SK-N-MC (cell line): ENCODE measurements at regions not wholly inside any gene's neighbourhood (a gene's known extent, or its start where the extent isn't known, plus 50 kb on each side); places are given as distances from the start of the nearest gene placed in this dataset.
A peak's percentile ranks its signal among the peaks of the same experiment; 100 is the strongest.

Experiments
- DNase-seq: peaks from one replicate; pipeline ENCODE4 v3.0.0-alpha.2; 2011; ENCODE audit warnings: low read depth, low spot score
- H3K27ac ChIP-seq: fragments of 200-600 bp; sonication (generic); 2 replicates; pipeline ENCODE4 v1.5.1; 2016; ENCODE audit warnings: mixed run types
- H3K36me3 ChIP-seq: fragments of 200-600 bp; sonication (generic); 2 replicates; pipeline ENCODE4 v1.6.1; 2017; ENCODE audit warnings: antibody characterized with exemption, low read length, mixed read lengths; ENCODE audit not compliant: insufficient read depth
- H3K4me3 ChIP-seq: fragments of 200-600 bp; sonication (generic); 2 replicates; pipeline ENCODE4 v1.5.1; 2016
- H3K9ac ChIP-seq: fragments of 200-600 bp; sonication (generic); 2 replicates; pipeline ENCODE4 v1.8.0; 2017; ENCODE audit warnings: mixed run types, mixed read lengths; ENCODE audit not compliant: insufficient read length
- H3K9me3 ChIP-seq: fragments of 200-600 bp; sonication (generic); 2 replicates; pipeline ENCODE4 v1.6.1; 2017; ENCODE audit warnings: low read depth, mild to moderate bottlenecking, antibody characterized with exemption, low read length, moderate library complexity, mixed read lengths
- EZH2 ChIP-seq: fragments of 200-600 bp; sonication (generic); IDR thresholded peaks from one replicate; pipeline ENCODE4 v1.6.1; 2017; ENCODE audit warnings: antibody characterized with exemption
- FOXP2 ChIP-seq: optimal IDR thresholded peaks from 2 replicates; pipeline ENCODE3; 2011; ENCODE audit warnings: mild to moderate bottlenecking, moderate library complexity; ENCODE audit not compliant: insufficient read depth; ENCODE audit errors: extremely low read length, control extremely low read depth
- POLR2AphosphoS5 ChIP-seq: IDR thresholded peaks from 2 replicates; pipeline ENCODE4 v1.6.1; 2012; ENCODE audit warnings: mild to moderate bottlenecking, low read depth, low read length, borderline replicate concordance

DNA sequence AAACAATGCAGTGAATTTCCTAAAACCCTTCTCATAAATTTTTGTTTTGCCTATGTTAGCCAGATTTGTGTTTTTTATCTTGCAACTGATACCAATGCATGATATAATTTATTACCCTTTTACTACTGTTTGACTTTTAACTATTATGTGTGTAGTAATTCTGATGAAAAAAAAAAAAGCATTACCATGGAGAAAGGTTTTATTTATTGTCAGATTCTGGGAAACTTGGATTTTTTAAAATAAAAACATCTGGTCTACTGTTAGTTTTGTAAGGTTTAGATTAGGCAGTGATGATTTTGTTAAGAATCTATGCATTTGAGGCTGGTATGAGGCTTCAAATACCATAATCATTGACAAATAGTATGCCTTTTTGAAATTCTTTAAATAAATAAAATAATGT is 470.4 kb upstream of the ROBO1 start:
- H3K9me3 ChIP-seq = no peaks in the 10 kb centered on the region
- TF ChIP-seq FOXP2 (no peak), EZH2 (no peak), POLR2AphosphoS5 (no peak)
- no peak for DNase-seq
- H3K27ac ChIP-seq = peak overlapping the region; percentile 68; the same call in 1 of the 2 replicates
- no peak overlapping the region for H3K9ac ChIP-seq
- no peak overlapping the region for H3K4me3 ChIP-seq
- no peaks in the 10 kb centered on the region for H3K36me3 ChIP-seq

DNA sequence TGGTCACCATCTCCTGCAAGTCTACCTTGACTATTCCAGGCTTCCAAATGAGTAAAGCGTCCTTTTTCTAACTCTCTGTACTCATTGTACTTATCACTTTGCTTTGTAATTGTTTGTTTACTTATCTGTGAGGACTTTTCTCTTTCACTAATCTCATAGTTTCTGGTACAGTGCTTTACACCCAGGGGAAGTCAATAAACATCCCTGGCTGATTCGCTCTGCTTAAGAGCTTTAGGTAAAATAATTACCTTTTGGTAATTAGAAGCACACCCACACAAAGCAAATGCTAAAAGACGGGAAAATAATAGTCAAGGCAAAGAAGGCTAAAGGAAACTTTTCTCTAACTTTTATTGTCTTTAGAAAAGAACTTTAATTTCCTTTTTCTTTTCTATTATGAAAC is 466.9 kb upstream of the ROBO1 start:
- Histone ChIP-seq H3K9me3 (no peaks in the 10 kb centered on the region), H3K27ac (no peak overlapping the region), H3K36me3 (no peaks in the 10 kb centered on the region), H3K4me3 (no peak overlapping the region), H3K9ac (no peak overlapping the region)
- no peak for DNase-seq
- TF ChIP-seq FOXP2 (no peak), EZH2 (no peak), POLR2AphosphoS5 (no peak)

DNA sequence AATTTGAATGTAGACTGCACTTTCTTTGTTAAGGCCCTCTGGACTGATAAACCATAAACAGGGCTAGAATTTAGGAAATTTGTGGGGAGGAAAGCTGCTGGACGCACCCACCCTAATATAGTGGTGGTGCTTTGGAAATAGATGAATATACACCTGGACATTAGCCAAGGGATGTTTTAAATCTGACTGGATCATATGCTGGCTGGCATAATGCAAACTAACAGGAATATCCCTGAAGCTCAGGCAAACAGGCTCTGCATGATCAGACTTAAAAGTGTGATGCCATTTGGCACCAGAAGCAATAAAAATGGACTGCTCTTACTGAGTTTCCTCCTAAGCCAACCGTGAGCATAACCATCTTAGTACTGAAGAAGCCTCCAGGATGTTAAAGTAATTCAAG is 465.8 kb upstream of the ROBO1 start:
- Histone ChIP-seq H3K9me3 (no peaks in the 10 kb centered on the region), H3K27ac (no peak overlapping the region), H3K36me3 (no peaks in the 10 kb centered on the region), H3K9ac (no peak overlapping the region), H3K4me3 (no peak overlapping the region)
- TF ChIP-seq FOXP2 (no peak), POLR2AphosphoS5 (no peak), EZH2 (no peak)
- DNase-seq = no peak

DNA sequence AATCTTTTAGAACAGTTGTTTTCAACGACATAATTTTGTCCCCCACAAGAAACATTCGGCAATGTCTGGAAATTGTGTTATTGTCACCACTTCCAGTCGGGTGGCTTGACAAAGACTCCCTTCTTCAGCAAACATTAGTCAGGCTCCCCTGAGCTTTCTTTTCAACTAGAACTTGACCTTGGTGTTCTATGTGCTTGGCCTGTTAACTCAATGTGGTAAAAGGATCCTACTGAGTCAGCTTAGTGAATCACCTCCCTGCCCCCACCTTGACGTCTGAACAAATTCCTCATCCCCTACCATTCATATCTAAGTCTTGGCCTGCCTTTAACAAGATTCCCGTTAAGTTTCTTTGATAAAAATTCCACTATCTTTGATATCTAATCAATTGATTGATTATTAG is 465.0 kb upstream of the ROBO1 start:
- no peak for DNase-seq
- TF ChIP-seq FOXP2 (no peak), POLR2AphosphoS5 (no peak), EZH2 (no peak)

DNA sequence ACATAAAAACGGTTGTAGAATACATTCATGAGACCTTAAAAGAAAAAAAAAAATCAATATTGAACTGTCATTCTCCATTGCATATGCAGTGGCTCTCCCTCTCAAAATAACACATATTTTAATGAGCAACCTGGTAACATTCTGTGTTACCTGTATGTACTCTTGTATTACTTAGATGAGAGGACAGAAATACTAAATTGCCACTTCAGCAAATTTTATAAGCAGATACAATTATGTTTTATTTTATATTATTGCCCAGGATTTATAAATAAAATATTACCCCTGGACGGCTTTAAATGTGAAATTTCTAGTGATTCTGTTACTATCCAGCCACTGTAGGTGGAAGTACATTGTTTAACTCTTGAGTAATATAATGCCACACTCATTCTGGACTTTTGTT is 463.2 kb upstream of the ROBO1 start:
- Histone ChIP-seq H3K9me3 (no peaks in the 10 kb centered on the region), H3K9ac (no peak overlapping the region), H3K27ac (no peak overlapping the region), H3K4me3 (no peak overlapping the region), H3K36me3 (no peaks in the 10 kb centered on the region)
- TF ChIP-seq POLR2AphosphoS5 (no peak), EZH2 (no peak), FOXP2 (no peak)
- no peak for DNase-seq

More for the DNA sequence above, 465.0 kb upstream of the ROBO1 start:
- H3K36me3 ChIP-seq = no peaks in the 10 kb centered on the region
- no peak overlapping the region for H3K27ac ChIP-seq
- no peak overlapping the region for H3K4me3 ChIP-seq
- H3K9me3 ChIP-seq = no peaks in the 10 kb centered on the region
- H3K9ac ChIP-seq = no peak overlapping the region

DNA sequence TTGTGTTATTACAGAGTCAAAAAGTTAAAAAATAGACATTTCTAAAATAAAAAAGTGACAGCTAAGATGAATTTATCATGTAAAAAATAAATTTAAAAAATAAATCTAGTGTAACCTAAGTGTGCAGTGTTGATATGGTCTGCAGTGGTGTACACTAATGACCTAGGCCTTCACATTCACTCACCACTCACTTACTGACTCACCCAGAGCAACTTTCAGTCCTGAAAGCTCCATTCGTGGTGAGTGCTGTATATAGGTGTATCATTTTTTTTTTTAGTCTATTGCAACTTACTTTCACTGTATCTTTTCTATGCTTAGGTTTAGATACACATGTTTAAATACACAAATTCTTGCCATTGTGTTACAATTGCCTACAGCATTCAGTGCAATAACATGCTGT is 459.4 kb upstream of the ROBO1 start:
- Histone ChIP-seq H3K36me3 (no peaks in the 10 kb centered on the region), H3K27ac (no peak overlapping the region), H3K4me3 (no peak overlapping the region), H3K9me3 (no peaks in the 10 kb centered on the region), H3K9ac (no peak overlapping the region)
- no peak for DNase-seq
- TF ChIP-seq EZH2 = no peak
- no peak for TF ChIP-seq POLR2AphosphoS5

DNA sequence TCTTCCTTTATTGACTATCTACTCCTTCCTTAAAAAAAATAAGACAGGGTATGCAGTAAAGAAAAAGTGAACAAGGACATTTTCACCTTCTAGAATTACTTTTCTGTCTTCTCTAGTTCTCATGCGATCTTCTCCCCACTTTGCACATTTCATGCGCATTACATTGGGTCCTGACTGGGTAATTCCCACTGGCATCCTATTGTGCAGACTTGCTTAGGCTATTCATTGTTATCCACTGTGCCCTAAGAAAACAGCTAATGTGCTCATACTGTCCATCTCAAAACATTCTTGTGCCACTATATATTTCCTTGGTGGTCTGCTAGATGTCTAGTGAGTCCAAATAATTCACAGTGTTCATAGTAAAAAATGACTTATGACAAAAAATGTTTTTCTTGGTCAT is 447.4 kb upstream of the ROBO1 start:
- Histone ChIP-seq H3K4me3 (no peak overlapping the region), H3K9me3 (no peaks in the 10 kb centered on the region), H3K27ac (no peak overlapping the region), H3K36me3 (no peaks in the 10 kb centered on the region), H3K9ac (no peak overlapping the region)
- no peak for DNase-seq
- TF ChIP-seq POLR2AphosphoS5 (no peak), EZH2 (no peak), FOXP2 (no peak)

DNA sequence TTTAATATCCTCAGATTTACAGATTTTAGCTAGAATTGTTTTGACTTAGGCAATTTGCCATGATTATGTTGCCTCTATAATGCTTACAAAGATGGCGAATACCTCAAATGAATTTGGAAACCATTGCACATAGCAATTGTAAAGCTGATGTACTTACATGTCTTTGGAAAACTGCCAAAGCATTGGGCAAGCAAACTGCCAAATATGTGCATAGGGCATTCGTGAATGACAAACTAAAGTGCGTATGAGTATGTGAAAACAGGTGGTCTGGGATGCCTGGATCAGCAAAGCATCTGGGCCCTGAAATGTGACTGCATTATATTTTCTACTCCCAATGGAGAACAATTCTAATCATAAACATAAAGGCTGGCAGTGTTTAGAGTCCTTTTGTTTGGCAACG is 445.3 kb upstream of the ROBO1 start:
- Histone ChIP-seq H3K36me3 (no peaks in the 10 kb centered on the region), H3K27ac (no peak overlapping the region), H3K9ac (no peak overlapping the region), H3K9me3 (no peaks in the 10 kb centered on the region), H3K4me3 (no peak overlapping the region)
- no peak for DNase-seq
- TF ChIP-seq EZH2 (no peak), FOXP2 (no peak), POLR2AphosphoS5 (no peak)

DNA sequence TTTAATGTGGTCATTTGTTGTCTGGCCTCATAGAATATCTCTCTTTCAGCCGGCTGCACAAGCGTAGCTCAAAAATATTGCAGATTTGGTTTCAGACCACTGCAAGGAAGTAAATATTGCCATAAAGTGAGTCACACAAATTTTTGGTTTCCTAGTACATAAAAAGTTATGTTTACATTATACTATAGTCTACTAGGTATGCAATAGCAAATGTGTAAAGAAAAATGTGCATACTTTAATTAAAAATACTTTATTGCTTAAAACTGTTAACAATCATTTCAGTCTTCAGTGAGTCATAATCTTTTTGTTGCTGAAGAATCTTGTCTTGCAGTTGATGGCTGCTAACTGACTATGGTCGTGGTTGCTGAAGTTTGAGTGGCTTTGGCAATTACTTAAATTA is 425.1 kb upstream of the ROBO1 start:
- Histone ChIP-seq H3K4me3 (no peak overlapping the region), H3K36me3 (no peaks in the 10 kb centered on the region), H3K9me3 (no peaks in the 10 kb centered on the region), H3K27ac (no peak overlapping the region), H3K9ac (no peak overlapping the region)
- no peak for DNase-seq
- no peak for TF ChIP-seq FOXP2

DNA sequence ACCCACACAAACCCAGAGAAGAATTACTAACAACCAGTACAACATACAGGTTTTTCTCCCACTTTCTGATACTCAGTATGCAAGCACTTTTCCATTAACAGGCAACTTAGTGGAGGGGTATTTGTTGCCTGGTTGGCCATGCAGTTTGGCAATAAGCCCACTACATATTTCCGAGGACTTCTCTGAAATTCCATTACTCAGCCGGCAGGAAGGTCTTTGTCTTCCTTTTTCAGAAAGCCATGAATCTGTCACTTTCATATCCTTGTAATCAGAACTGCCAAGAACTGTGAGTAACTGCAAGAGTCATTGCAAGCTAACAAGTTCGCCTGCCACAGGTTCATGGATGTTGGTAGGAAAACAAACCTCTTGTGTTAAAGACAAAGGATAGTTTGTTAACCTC is 422.3 kb upstream of the ROBO1 start:
- Histone ChIP-seq H3K36me3 (no peaks in the 10 kb centered on the region), H3K9me3 (no peaks in the 10 kb centered on the region), H3K4me3 (peak overlapping the region; percentile 38; the same call in 1 of the 2 replicates), H3K9ac (no peak overlapping the region), H3K27ac (0 out of 2 replicates have a peak overlapping the region, but pooled peaks have one; percentile 19)
- peak; percentile 26; the same call in 1 of the 2 replicates for TF ChIP-seq POLR2AphosphoS5
- no peak for TF ChIP-seq EZH2
- DNase-seq = peak; percentile 37
